Stimulated activated CD4-positive, alpha-beta T cell treated with anti-CD3 and anti-CD28 coated beads, Interleukin-15, amount 100 ng/mL, for 48 hours (primary cell): ENCODE measurements at regions not wholly inside any gene's neighbourhood (a gene's known extent, or its start where the extent isn't known, plus 50 kb on each side); places are given as distances from the start of the nearest gene placed in this dataset.
"Not testable (repeated sequence)": the region's sequence is repeated elsewhere in the genome, so short reads cannot be mapped to it uniquely, and the experiment has no call there.

Experiments
- DNase-seq, 2 donors: peaks; one replicate each; pipeline ENCODE4 v3.0.0-alpha.2; 2020; ENCODE audit warnings: low read depth in 2 of 2

DNA sequence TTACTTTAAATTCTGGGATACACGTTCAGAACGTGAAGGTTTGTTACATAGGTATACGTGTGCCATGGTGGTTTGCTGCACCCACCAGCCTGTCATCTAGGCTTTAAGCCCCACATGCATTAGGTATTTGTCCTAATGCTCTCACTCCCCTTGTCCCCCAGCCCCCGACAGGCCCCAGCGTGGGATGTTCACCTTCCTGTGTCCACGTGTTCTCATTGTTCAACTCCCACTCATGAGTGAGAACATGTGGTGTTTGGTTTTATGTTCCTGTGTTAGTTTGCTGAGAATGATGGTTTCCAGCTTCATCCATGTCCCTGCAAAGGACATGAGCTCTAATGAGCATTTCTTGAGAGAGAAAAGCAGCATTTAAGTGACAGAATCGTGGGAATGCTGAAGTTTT is 726.6 kb downstream of the TDRD15 start:
- DNase-seq = not testable (repeated sequence)

DNA sequence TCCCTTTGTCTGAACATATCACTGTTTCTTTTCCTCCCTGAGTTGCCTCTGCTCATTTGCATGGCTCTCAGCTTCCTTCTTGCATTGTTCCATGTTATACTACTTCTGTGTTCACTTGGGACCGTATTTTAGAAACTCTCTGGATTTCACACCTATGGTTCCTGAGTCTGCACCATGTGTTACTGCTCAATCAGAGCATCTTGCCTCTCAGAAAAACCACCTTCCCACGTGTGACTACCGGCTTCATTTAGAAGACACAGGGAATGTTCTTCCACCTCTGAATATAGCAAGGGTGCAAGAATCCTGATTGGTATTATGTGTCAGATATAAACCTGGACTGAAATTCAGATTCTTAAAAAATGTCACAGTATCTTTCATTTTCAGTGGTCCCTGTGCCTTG is 731.2 kb downstream of the TDRD15 start:
- DNase-seq = no peak

DNA sequence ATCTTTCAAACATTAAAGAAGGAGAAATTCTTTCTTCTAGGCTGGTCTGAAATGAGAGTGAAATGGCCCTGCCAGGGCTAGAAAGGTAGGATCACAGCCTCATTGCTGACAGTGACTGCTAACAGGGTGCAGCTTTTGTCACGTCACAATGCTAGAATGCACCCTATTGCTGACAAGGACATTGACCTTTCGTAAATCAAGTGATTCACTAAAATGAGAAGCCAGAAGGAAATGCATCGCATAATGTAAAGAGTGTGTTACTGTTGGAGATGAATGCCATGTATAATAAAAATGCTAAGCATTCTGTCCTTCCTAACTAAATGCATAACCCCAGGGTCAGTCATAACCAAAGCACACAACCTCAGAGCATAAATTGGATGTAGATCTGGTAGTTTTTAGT is 732.9 kb downstream of the TDRD15 start:
- no peak for DNase-seq

DNA sequence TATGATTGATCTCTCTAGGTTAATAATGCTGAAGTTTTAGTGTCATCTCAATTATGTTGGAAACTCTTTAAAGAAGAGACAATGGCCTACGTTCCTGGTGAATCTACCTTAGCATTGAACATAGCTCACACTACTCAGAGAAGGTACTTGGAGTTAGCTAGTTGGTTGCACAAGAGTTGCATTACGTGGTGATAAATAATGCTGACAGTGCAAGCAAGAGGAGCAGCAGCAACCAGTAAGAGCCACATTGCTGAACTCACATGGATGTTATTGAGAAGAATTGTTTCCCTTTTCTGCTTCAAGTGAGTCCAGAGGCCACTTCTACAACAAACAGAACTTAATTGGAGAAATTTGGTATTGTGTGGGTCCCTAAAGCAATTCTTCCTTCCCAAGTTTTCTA is 737.1 kb downstream of the TDRD15 start:
- DNase-seq = no peak

DNA sequence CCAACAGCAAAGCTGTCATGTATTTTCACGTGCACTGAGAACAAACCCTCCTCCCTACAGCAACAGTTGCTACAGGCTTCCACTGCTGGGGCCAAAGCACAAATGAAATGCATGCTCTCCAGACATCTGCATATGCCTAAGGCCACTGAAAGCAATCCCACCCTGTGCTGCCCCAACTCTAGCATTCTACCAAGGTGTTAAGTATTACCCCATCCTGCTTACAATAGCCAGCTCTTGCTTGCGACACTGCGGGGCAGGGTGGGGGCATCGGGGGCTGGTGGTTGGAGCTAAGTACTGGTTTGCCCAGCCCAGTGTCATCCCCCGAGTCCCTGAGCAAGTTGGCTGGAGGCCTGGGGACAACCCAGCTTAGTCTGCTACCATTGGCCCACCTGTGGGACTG is 742.5 kb downstream of the TDRD15 start:
- no peak for DNase-seq

DNA sequence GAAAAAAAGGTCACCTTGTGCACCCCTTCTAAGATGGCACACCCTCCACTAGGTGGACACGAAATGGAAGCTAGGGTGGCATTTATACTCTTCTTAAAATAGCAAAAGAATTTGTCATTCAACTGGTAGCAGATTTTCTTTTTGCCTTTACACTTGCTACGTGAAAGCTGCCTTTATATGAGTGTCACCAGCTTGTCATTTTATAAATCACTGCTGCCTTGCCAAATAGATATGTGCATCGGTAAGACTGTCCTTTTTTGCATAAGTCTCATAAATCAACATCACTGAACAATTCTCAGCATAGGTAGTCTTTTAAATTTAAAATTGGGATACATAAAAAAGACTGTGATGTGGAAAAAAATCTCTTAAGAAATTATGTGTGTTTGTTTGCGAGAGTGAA is 764.1 kb downstream of the TDRD15 start:
- DNase-seq = no peak

DNA sequence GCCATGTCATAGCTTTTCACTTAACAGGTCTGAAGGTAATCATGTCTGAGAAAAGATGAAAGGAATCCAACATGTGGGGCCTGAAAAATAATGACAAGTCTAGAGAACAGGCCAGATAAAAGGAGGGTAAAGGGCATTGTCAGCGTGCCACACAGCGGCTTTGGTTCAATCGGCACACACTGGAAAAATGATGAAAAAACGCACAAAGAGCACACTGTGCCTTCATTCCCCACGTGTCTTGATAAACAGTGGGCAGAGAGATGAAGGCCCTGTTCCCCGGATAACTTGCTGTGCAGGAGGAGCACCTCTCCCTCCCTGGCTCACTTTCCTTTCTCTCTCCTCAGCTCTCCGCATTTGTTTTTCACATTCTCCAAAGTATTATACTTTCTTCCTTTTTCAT is 766.3 kb downstream of the TDRD15 start:
- DNase-seq = no peak

DNA sequence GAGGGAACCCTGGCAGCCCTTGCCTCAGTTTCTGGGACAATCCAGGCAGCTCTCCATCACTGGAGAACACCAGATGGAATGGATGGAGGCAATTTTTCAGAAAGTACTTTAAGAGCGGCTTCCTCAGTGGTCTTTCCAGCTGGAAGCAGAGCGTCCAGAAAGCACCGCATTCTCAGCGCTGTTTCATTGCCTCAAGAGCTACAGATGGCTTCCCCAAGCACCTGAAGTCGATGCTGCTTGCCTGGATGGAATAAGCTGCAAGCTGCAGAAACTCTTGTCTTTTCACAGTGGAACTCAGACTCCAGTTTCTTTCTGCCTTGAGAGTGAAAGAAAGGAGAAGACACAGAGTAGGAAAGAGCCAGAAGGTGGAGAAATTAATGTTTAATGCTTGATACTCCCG is 766.9 kb downstream of the TDRD15 start:
- DNase-seq = no peak

DNA sequence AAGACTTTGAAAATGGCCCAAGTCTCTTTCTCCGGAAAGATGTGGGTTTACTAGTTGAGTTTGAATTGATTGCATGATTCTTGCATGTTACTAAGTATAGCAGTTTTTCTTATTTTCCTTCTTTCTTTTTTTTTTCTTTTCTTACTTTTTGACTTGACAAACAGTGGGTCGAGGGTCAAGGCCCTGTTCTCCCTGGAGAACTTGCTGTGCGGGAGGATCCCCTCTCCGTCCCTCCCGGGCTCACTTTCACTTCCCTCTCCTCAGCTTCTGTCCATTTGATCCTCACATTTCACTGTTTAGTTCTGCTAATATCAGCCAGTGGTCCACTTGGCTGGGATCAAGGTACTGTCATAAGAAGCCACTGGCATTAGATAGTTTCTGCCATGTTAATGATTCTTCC is 767.4 kb downstream of the TDRD15 start:
- no peak for DNase-seq

DNA sequence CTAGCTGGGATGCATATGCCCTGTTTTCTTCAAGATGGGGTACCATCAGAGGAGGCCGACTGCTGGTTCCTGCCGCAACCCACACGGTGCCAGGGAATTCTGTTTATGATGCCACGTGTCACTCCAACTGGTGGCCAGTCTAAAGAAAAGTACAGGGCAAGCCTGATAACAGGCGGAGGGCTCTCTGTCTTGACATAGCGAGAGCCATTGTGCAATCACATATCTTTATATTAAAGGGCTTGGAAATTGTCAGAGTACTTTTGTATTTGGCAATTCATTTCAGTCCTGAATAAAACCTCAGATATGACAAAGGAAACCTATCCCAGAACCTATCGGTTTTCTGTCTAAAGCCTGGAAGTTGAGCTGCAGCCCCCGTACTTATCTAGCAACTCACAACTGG is 768.4 kb downstream of the TDRD15 start:
- no peak for DNase-seq

DNA sequence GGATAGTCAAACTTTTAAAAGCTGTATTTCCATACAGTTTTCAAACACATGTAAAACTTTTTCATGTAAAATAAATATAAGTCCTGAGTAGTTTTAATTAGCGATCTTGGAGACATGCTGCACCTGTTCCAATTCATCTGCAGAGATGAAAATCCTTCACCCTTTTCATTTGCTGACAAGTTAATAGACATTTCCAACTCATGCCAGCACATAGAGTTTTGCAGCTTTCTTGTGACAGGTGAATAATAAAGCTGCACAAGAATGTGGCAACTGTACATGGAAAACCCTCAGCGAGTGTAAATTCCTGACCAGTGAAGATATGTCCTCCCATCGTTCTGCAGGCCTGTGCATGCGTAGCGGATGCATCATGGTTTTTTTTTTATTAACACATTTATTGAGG is 771.4 kb downstream of the TDRD15 start:
- no peak for DNase-seq

DNA sequence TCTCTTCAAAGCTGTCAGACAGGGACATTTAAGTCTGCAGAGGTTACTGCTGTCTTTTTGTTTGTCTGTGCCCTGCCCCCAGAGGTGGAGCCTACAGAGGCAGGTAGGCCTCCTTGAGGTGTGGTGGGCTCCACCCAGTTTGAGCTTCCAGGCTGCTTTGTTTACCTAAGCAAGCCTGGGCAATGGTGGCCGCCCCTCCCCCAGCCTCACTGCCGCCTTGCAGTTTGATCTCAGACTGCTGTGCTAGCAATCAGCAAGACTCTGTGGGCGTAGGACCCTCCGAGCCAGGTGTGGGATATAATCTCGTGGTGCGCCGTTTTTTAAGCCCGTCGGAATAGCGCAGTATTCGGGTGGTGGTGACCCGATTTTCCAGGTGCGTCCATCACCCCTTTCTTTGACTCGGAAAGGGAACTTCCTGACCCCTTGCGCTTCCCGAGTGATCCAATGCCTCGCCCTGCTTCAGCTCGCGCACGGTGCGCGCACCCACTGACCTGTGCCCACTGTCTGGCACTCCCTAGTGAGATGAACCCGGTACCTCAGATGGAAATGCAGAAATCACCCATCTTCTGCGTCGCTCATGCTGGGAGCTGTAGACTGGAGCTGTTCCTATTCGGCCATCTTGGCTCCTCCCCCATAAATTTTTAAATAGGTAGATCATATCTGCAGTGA is 785.1 kb downstream of the TDRD15 start:
- not testable (repeated sequence) for DNase-seq

DNA sequence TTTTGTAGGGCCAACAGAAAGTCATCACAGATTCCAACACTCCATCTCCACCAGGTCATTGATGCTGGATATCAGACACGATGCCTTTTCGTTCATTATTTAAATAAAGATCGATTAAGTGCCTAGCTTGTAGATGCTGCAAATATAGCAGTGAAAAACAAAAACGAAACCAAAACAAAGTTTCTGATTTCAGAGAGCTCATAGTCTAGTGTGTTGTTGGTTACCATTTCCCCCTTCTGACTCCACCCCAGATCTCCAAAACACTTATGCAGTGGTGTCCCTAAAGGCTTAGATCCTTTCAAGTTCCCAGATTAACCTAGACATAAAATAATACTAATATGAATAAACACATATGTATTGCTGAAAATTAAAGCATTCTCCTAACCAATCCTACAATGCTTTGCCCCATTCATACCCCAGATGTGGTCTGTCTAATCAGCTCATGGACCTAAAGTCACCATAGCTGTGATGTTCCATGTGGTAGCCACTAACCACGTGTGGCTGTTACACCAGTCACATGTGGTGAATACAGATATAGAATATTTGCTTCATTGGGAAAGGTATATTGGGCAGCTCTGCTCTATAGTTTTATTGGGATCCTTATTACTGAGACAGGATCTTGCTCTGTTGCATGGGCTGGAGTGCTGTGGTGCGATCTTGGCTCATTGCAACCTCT is 787.2 kb downstream of the TDRD15 start:
- DNase-seq = no peak

DNA sequence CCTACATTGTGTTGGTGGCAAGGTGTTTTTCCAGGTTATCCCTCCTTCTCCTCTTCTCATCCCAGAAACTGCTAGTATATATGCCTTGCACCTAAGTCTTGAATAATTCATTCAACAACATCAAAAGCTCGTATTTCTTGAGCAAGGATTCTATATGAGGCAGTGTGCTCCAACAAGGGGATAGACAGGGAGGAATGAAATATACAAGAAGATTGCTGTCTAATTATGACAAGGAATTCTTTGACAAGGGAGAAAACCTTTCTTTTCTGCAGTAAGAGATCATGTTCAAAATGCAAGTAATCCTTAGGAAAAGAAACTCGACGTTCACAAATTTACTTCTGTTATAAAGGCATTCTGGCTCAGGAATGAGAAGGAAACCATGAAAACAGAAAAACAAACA is 788.6 kb downstream of the TDRD15 start:
- DNase-seq = no peak

DNA sequence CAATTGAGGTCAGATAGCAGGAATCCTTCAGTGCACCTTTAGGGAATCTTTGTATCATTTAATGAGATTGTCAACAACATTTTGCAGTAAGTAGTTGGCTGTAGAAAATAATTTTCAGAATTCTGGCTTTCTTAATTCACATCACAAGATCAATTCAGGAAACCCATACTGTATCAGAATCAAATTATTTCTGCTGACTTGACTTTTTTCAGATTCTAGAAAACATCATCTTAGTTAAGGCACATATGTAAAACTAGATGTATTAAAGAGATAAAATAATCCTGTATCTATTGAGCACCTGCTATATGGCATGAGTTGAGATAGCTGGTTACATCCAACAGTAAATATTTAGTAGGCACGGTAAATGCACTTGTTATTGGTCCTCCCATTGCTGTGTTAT is 791.4 kb downstream of the TDRD15 start:
- no peak for DNase-seq

DNA sequence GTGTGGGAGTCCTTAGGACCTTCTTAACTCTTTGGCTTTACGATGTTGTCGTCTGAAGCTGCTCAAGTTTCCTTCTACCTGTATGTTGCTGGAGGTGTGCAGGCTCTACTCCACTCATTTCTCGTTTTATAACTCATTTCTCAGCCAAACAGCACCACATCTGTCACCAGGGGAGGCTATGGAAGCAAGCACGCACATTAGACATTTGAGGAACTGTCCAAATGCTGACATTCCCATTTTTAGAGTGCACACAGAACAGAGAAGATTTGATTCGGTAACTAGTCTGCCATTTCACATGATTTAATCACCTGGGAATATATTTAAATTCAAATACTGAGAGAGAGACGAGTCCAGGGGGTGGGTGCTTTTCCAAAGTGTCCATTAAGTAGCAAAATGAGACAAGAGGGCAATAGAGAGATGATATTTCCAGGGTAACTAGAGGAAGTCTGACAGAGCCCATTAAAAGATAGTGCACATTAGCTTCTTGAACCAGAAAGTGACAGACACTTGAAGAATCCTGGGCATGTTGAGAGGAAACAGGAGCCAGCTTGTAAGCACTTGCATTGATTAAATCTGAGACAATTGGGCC is 793.3 kb downstream of the TDRD15 start:
- no peak for DNase-seq

DNA sequence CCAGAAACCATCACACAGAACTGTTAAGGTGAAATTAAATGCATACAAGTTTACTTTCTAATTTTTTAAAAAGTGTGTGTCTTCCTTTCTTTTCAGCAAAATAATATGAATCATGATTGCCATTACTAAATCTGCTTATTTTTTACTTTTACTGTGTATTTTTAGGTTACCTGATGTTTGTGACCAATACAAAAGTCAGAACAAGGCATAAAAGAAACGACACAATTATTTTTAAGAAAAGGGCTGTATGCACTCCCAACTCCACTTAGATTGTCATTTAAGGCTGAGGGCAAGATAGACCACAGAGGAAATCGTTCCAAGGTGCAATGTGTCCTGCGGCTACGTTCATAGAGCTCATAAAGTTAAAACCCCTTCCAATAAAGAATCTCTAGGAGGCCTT is 797.0 kb downstream of the TDRD15 start:
- no peak for DNase-seq

DNA sequence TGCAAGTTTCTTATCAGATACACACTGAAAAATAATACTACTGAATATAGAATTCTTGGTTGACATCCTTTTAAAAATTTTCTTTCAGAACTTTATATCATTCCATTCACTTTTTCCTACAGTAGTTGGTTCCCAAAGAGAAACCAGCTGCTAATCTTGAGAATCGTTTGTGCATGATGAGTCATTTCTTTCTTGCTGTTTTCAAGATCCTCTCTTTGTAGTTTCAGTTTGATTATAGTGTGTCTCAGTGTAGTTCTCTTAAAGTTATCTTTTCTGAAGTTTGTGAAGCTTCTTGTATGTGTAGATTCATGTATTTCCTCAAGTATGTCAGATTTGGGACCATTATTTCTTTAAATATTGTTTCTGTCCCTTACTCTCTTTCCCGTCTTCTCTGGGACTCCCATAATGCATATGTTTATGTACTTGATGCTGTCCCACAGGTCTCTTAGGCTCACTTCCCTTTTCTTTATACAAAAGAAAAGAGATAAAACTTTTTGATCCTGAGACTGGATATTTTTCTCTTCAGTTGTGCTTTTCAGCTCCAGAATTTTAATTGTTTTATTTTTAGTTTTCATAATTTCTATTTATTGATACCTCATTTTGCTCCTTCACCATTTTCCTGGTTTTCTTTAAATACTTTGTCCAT is 801.0 kb downstream of the TDRD15 start:
- DNase-seq = no peak

DNA sequence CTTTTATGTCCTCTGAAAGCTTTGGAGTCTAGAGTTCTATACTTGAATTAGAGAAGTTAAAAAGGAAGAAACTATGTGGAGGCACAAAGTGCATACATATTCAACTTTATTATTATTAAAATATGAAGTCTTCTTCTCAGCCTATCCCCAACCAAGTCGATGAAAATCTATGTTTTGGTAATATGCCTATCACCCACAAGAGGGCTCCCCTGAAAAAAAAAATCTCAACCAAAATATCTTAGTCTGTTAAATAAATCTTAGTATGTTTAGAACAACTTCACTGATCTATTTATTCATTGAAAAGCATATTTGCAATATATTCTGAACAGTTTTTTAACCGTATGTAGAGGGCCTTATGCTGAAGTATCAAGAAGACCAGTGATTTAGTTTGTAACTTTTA is 804.5 kb downstream of the TDRD15 start:
- DNase-seq = no peak

DNA sequence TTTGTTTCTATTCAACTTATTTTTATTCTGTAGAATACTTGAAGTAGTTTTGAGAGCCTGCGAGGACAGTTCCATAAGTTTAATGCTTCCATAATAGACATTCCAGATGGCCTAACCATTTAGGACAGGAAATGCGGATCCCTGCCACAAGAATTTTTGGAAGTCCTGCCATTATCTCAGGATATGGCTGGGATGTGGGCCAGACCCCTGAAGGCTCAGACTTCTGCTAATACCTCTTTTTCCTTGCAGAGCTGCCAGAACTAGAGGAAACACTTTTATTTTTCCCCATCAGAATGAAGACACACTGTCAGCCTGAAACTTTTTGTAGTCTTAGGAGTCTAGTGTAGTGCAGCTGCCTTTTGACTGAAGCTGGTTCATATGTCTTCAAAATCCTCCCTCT is 806.5 kb downstream of the TDRD15 start:
- DNase-seq = no peak

DNA sequence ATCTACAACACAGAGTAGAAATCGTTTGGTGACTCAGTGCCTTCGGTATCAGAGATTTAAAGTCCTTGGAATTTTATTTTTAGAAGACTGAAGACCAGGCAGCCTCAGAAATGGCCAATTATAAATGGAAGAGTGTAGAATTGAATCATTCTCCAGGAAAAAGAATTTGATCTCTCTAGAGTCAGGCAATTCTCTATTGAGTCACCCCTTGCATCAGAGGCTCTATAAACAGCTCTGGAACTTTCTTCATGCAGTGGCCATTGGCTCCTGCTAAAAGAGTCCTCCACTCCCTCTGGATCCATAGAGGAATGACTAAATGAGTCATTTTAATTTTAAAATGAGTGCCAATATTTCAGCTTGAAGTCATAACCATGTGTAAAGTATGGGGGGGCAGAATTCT is 816.2 kb downstream of the TDRD15 start:
- DNase-seq = no peak

DNA sequence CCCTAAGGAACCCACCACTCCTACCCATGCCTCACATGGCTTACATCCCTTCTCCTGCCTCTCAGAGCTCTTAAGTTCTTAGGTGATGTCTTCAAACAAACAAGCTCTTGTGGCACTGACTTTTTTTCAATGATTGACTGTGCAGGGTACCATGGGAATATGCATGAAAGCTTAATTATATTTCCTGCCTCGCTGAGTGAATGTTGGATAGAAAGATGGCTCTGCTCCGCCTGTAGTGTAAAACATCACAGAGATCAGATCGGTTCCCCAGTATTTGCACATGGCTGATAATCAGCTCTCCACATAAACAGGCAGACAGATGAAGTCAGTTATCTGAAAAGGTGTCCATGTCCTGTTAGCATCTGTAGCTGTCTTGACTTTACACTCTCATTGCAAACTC is 820.8 kb downstream of the TDRD15 start:
- DNase-seq = no peak

DNA sequence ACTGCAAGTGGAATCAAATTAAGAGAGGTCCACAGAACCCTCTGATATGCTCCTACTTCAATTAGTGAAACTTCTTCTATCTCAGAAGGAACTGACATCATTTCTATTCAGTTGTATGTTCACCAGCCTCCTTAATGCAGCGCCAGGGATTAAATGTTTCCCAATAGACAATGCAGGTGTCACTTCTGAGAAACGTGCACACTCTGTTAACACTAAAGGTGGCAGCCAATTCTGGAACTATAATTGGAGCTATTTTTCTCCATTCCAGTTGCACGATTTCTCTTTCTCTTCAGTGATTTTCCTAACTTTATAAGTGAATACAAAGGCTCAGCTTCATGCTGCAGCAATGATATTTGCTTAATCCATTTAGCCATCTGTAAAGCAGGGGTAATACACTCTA is 821.9 kb downstream of the TDRD15 start:
- DNase-seq = no peak
